Immature natural killer cell (primary cell): ENCODE measurements at regions not wholly inside any gene's neighbourhood (a gene's known extent, or its start where the extent isn't known, plus 50 kb on each side); places are given as distances from the start of the nearest gene placed in this dataset.

ENCODE experiments used
- DNase-seq, 3 donors: peaks; one replicate each; pipeline ENCODE4 v3.0.0; 2022; ENCODE audit warnings: mixed read lengths in 1 of 3
- H3K27ac Mint-ChIP-seq, 6 donors: one replicate each; pipeline ENCODE4 v1.8.0; 2020; ENCODE audit warnings: mixed read lengths in 6 of 6, mild to moderate bottlenecking in 5 of 6, inconsistent platforms in 4 of 6, moderate library complexity in 3 of 6
- H3K27me3 Mint-ChIP-seq, 3 donors: one replicate each; pipeline ENCODE4 v1.8.0; 2020 to 2021; ENCODE audit warnings: low read depth in 3 of 3, mild to moderate bottlenecking in 3 of 3, mixed read lengths in 3 of 3, moderate library complexity in 3 of 3, inconsistent platforms in 1 of 3
- H3K36me3 Mint-ChIP-seq, 3 donors: one replicate each; pipeline ENCODE4 v1.8.0; 2020; ENCODE audit warnings: mixed read lengths in 3 of 3, inconsistent platforms in 2 of 3, mild to moderate bottlenecking in 2 of 3
- H3K4me1 Mint-ChIP-seq, 2 donors: one replicate each; pipeline ENCODE4 v1.8.0; 2020; ENCODE audit warnings: inconsistent platforms in 2 of 2, mild to moderate bottlenecking in 2 of 2, mixed read lengths in 2 of 2, moderate library complexity in 1 of 2
- H3K4me3 Mint-ChIP-seq, 5 donors: one replicate each; pipeline ENCODE4 v1.8.0; 2020; ENCODE audit warnings: mild to moderate bottlenecking in 5 of 5, mixed read lengths in 5 of 5, inconsistent platforms in 3 of 5, moderate library complexity in 3 of 5
- H3K9me3 Mint-ChIP-seq, 6 donors: one replicate each; pipeline ENCODE4 v1.8.0; 2020; ENCODE audit warnings: mild to moderate bottlenecking in 6 of 6, mixed read lengths in 6 of 6, inconsistent platforms in 4 of 6, moderate library complexity in 3 of 6

GRCh38 chr4:32251126-32251525, 1531.0 kb downstream of the PCDH7 start:
- H3K27ac Mint-ChIP-seq, result no peak overlapping the region

GRCh38 chr4:32251926-32252325, 1531.8 kb downstream of the PCDH7 start:
- DNase-seq, result no peak
- Mint-ChIP-seq H3K4me3 (no peak overlapping the region), H3K9me3 (peaks cover 4 to 39% (median 12%) of the 10 kb centered on the region in 6 donors), H3K27ac (no peak overlapping the region), H3K36me3 (no peaks in the 10 kb centered on the region), H3K4me1 (no peaks in the 10 kb centered on the region), H3K27me3 (no peaks in the 10 kb centered on the region)

More at GRCh38 chr4:32251126-32251525, 1531.0 kb downstream of the PCDH7 start:
- no peak for DNase-seq
- Mint-ChIP-seq H3K4me3 (no peak overlapping the region), H3K4me1 (no peaks in the 10 kb centered on the region), H3K9me3 (peaks cover 4 to 36% (median 12%) of the 10 kb centered on the region in 6 donors), H3K27me3 (no peaks in the 10 kb centered on the region), H3K36me3 (no peaks in the 10 kb centered on the region)

GRCh38 chr4:32254216-32254615, 1534.0 kb downstream of the PCDH7 start:
- Mint-ChIP-seq H3K27me3 (peaks cover 0 to 3% (median 0%) of the 10 kb centered on the region in 3 donors), H3K36me3 (no peaks in the 10 kb centered on the region), H3K27ac (no peak overlapping the region), H3K4me3 (no peak overlapping the region), H3K4me1 (no peaks in the 10 kb centered on the region), H3K9me3 (peaks cover 4 to 38% (median 11%) of the 10 kb centered on the region in 6 donors)
- no peak for DNase-seq

GRCh38 chr4:32258986-32259385, 1538.8 kb downstream of the PCDH7 start:
- no peaks in the 10 kb centered on the region for H3K4me1 Mint-ChIP-seq
- no peak overlapping the region for H3K4me3 Mint-ChIP-seq
- DNase-seq, result no peak
- peaks cover 0 to 3% (median 3%) of the 10 kb centered on the region in 3 donors for H3K27me3 Mint-ChIP-seq
- H3K36me3 Mint-ChIP-seq, result no peaks in the 10 kb centered on the region
- H3K27ac Mint-ChIP-seq, result no peak overlapping the region
- H3K9me3 Mint-ChIP-seq, result peaks cover 0 to 33% (median 7%) of the 10 kb centered on the region in 6 donors

- peaks cover 2 to 42% (median 11%) of the 10 kb centered on the region in 6 donors for H3K9me3 Mint-ChIP-seq
- H3K27ac Mint-ChIP-seq, result no peak overlapping the region
- H3K4me1 Mint-ChIP-seq, result no peaks in the 10 kb centered on the region
- H3K27me3 Mint-ChIP-seq, result peaks cover 0 to 3% (median 3%) of the 10 kb centered on the region in 3 donors
- no peak overlapping the region for H3K4me3 Mint-ChIP-seq
- DNase-seq, result no peak
- no peaks in the 10 kb centered on the region for H3K36me3 Mint-ChIP-seq
Observed at GRCh38 chr4:32261196-32261595, 1541.0 kb downstream of the PCDH7 start.

- Mint-ChIP-seq H3K27me3 (no peaks in the 10 kb centered on the region), H3K27ac (no peak overlapping the region), H3K9me3 (peaks cover 8 to 56% (median 17%) of the 10 kb centered on the region in 6 donors), H3K4me3 (no peak overlapping the region), H3K4me1 (no peaks in the 10 kb centered on the region), H3K36me3 (no peaks in the 10 kb centered on the region)
- DNase-seq, result no peak
Observed at GRCh38 chr4:32268863-32269262, 1548.7 kb downstream of the PCDH7 start.

- Mint-ChIP-seq H3K4me3 (no peak overlapping the region), H3K4me1 (no peaks in the 10 kb centered on the region), H3K9me3 (peaks cover 0 to 40% (median 8%) of the 10 kb centered on the region in 6 donors), H3K27ac (no peak overlapping the region), H3K36me3 (no peaks in the 10 kb centered on the region), H3K27me3 (peaks cover 0 to 2% (median 0%) of the 10 kb centered on the region in 3 donors)
- DNase-seq, result no peak
Observed at GRCh38 chr4:32290102-32290501, 1569.9 kb downstream of the PCDH7 start.

- DNase-seq, result no peak
- Mint-ChIP-seq H3K9me3 (peaks cover 16 to 43% (median 23%) of the 10 kb centered on the region in 6 donors), H3K36me3 (no peaks in the 10 kb centered on the region), H3K27ac (no peak overlapping the region), H3K4me3 (no peak overlapping the region), H3K4me1 (no peaks in the 10 kb centered on the region), H3K27me3 (peaks cover 0 to 2% (median 0%) of the 10 kb centered on the region in 3 donors)
Observed at GRCh38 chr4:32318926-32319325, 1598.8 kb downstream of the PCDH7 start.

- no peak for DNase-seq
- H3K27ac Mint-ChIP-seq, result no peak overlapping the region
- peaks cover 19 to 62% (median 37%) of the 10 kb centered on the region in 6 donors for H3K9me3 Mint-ChIP-seq
- H3K4me3 Mint-ChIP-seq, result no peak overlapping the region
- H3K4me1 Mint-ChIP-seq, result no peaks in the 10 kb centered on the region
- peaks cover 0 to 5% (median 0%) of the 10 kb centered on the region in 3 donors for H3K27me3 Mint-ChIP-seq
- H3K36me3 Mint-ChIP-seq, result no peaks in the 10 kb centered on the region
Observed at GRCh38 chr4:32321421-32321820, 1601.3 kb downstream of the PCDH7 start.

GRCh38 chr4:32334759-32335158, 1614.6 kb downstream of the PCDH7 start:
- H3K4me1 Mint-ChIP-seq, result no peaks in the 10 kb centered on the region
- H3K4me3 Mint-ChIP-seq, result no peak overlapping the region
- H3K36me3 Mint-ChIP-seq, result no peaks in the 10 kb centered on the region
- no peak for DNase-seq
- H3K27ac Mint-ChIP-seq, result no peak overlapping the region
- peaks cover 7 to 38% (median 9%) of the 10 kb centered on the region in 6 donors for H3K9me3 Mint-ChIP-seq
- H3K27me3 Mint-ChIP-seq, result peaks cover 0 to 2% (median 0%) of the 10 kb centered on the region in 3 donors

GRCh38 chr4:32337403-32337802, 1617.2 kb downstream of the PCDH7 start:
- no peaks in the 10 kb centered on the region for H3K4me1 Mint-ChIP-seq
- H3K36me3 Mint-ChIP-seq, result no peaks in the 10 kb centered on the region
- peaks cover 5 to 41% (median 17%) of the 10 kb centered on the region in 6 donors for H3K9me3 Mint-ChIP-seq
- peaks cover 0 to 2% (median 0%) of the 10 kb centered on the region in 3 donors for H3K27me3 Mint-ChIP-seq
- DNase-seq, result no peak
- no peak overlapping the region for H3K27ac Mint-ChIP-seq
- no peak overlapping the region for H3K4me3 Mint-ChIP-seq

- Mint-ChIP-seq H3K27ac (no peak overlapping the region), H3K9me3 (peaks cover 2 to 35% (median 17%) of the 10 kb centered on the region in 6 donors), H3K27me3 (peaks cover 0 to 2% (median 0%) of the 10 kb centered on the region in 3 donors), H3K4me3 (no peak overlapping the region), H3K4me1 (no peaks in the 10 kb centered on the region), H3K36me3 (no peaks in the 10 kb centered on the region)
- no peak for DNase-seq
Observed at GRCh38 chr4:32340591-32340990, 1620.4 kb downstream of the PCDH7 start.

GRCh38 chr4:32341342-32341741, 1621.2 kb downstream of the PCDH7 start:
- DNase-seq, result no peak
- Mint-ChIP-seq H3K9me3 (peaks cover 2 to 33% (median 18%) of the 10 kb centered on the region in 6 donors), H3K4me3 (no peak overlapping the region), H3K36me3 (no peaks in the 10 kb centered on the region), H3K27me3 (peaks cover 0 to 2% (median 0%) of the 10 kb centered on the region in 3 donors), H3K4me1 (no peaks in the 10 kb centered on the region), H3K27ac (no peak overlapping the region)

GRCh38 chr4:32342054-32342453, 1621.9 kb downstream of the PCDH7 start:
- no peaks in the 10 kb centered on the region for H3K4me1 Mint-ChIP-seq
- no peak for DNase-seq
- H3K9me3 Mint-ChIP-seq, result peaks cover 0 to 32% (median 18%) of the 10 kb centered on the region in 6 donors
- no peak overlapping the region for H3K27ac Mint-ChIP-seq
- H3K36me3 Mint-ChIP-seq, result no peaks in the 10 kb centered on the region
- H3K4me3 Mint-ChIP-seq, result no peak overlapping the region
- peaks cover 0 to 2% (median 0%) of the 10 kb centered on the region in 3 donors for H3K27me3 Mint-ChIP-seq

GRCh38 chr4:32349026-32349425, 1628.9 kb downstream of the PCDH7 start:
- Mint-ChIP-seq H3K9me3 (peaks cover 5 to 39% (median 12%) of the 10 kb centered on the region in 6 donors), H3K36me3 (no peaks in the 10 kb centered on the region), H3K4me1 (no peaks in the 10 kb centered on the region), H3K4me3 (no peak overlapping the region), H3K27ac (no peak overlapping the region), H3K27me3 (peaks cover 0 to 2% (median 0%) of the 10 kb centered on the region in 3 donors)
- DNase-seq, result no peak
